HEK293 (cell line): ENCODE measurements at regions not wholly inside any gene's neighbourhood (a gene's known extent, or its start where the extent isn't known, plus 50 kb on each side); places are given as distances from the start of the nearest gene placed in this dataset.

ENCODE experiments used
- YY1 ChIP-seq: fragments of 450-650 bp; formaldehyde crosslinking; IDR thresholded peaks from 2 replicates; pipeline ENCODE4 v1.5.1; 2018; ENCODE audit warnings: missing biosample characterization, missing genetic modification characterization
- TF ChIP-seq, protein P1 (sequence below): fragments of 450-650 bp; formaldehyde crosslinking; IDR thresholded peaks from 2 replicates; pipeline ENCODE4 v1.5.1; 2016; ENCODE audit warnings: missing biosample characterization, missing genetic modification characterization
- TF ChIP-seq, protein P2 (sequence below): fragments of 450-650 bp; formaldehyde crosslinking; IDR thresholded peaks from 2 replicates; pipeline ENCODE4 v1.5.1; 2016; ENCODE audit warnings: missing biosample characterization, missing genetic modification characterization
- TF ChIP-seq, protein P3 (sequence below): fragments of 450-650 bp; formaldehyde crosslinking; IDR thresholded peaks from 2 replicates; pipeline ENCODE4 v1.5.1; 2016; ENCODE audit warnings: missing biosample characterization, missing genetic modification characterization

DNA sequence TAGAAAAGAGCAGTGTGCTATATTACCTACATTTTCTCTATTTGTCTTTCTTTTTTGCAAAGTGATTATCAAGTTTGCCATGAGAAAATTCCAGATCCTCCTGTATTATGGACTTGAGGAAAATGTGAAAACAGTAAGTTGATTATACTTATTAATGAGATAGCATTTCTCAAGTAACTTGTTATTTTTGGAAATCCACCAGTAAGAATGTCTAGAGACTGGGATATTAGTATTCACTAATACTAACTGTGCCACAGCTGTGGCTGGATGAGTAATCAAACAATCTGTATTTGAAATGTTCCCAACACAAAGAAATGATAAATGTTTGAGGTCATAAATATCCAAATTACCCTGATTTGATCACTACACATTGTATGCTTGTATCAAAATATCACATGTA, 147.0 kb upstream of the CTSO start:
- TF ChIP-seq, protein P1, sequence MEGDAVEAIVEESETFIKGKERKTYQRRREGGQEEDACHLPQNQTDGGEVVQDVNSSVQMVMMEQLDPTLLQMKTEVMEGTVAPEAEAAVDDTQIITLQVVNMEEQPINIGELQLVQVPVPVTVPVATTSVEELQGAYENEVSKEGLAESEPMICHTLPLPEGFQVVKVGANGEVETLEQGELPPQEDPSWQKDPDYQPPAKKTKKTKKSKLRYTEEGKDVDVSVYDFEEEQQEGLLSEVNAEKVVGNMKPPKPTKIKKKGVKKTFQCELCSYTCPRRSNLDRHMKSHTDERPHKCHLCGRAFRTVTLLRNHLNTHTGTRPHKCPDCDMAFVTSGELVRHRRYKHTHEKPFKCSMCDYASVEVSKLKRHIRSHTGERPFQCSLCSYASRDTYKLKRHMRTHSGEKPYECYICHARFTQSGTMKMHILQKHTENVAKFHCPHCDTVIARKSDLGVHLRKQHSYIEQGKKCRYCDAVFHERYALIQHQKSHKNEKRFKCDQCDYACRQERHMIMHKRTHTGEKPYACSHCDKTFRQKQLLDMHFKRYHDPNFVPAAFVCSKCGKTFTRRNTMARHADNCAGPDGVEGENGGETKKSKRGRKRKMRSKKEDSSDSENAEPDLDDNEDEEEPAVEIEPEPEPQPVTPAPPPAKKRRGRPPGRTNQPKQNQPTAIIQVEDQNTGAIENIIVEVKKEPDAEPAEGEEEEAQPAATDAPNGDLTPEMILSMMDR (tag by site-specific recombination), result no peak
- TF ChIP-seq YY1 (tag by site-specific recombination), result no peak
- TF ChIP-seq, protein P2, sequence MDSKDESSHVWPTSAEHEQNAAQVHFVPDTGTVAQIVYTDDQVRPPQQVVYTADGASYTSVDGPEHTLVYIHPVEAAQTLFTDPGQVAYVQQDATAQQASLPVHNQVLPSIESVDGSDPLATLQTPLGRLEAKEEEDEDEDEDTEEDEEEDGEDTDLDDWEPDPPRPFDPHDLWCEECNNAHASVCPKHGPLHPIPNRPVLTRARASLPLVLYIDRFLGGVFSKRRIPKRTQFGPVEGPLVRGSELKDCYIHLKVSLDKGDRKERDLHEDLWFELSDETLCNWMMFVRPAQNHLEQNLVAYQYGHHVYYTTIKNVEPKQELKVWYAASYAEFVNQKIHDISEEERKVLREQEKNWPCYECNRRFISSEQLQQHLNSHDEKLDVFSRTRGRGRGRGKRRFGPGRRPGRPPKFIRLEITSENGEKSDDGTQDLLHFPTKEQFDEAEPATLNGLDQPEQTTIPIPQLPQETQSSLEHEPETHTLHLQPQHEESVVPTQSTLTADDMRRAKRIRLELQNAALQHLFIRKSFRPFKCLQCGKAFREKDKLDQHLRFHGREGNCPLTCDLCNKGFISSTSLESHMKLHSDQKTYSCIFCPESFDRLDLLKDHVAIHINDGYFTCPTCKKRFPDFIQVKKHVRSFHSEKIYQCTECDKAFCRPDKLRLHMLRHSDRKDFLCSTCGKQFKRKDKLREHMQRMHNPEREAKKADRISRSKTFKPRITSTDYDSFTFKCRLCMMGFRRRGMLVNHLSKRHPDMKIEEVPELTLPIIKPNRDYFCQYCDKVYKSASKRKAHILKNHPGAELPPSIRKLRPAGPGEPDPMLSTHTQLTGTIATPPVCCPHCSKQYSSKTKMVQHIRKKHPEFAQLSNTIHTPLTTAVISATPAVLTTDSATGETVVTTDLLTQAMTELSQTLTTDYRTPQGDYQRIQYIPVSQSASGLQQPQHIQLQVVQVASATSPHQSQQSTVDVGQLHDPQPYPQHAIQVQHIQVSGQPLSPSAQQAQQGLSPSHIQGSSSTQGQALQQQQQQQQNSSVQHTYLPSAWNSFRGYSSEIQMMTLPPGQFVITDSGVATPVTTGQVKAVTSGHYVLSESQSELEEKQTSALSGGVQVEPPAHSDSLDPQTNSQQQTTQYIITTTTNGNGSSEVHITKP, result no peak
- TF ChIP-seq, protein P3, sequence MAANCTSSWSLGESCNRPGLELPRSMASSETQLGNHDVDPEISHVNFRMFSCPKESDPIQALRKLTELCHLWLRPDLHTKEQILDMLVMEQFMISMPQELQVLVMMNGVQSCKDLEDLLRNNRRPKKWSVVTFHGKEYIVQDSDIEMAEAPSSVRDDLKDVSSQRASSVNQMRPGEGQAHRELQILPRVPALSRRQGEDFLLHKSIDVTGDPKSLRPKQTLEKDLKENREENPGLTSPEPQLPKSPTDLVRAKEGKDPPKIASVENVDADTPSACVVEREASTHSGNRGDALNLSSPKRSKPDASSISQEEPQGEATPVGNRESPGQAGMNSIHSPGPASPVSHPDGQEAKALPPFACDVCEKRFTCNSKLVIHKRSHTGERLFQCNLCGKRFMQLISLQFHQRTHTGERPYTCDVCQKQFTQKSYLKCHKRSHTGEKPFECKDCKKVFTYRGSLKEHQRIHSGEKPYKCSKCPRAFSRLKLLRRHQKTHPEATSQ (tag by site-specific recombination), result no peak
